ENCODE measurements at regions not wholly inside any gene's neighbourhood (a gene's known extent, or its start where the extent isn't known, plus 50 kb on each side); places are given as distances from the start of the nearest gene placed in this dataset.

- Histone ChIP-seq H4K20me1 (no peaks in the 10 kb centered on the region), H3K9ac (no peak overlapping the region), H3K4me2 (no peak overlapping the region), H3K4me3 (no peak overlapping the region), H3K36me3 (no peaks in the 10 kb centered on the region), H3K4me1 (no peaks in the 10 kb centered on the region), H3K9me3 (replicated peaks in 1 of 11) (no peaks in the 10 kb centered on the region), H3K27ac (no peak overlapping the region), H3K27me3 (no peaks in the 10 kb centered on the region)
- TF ChIP-seq Cebpa-rat (IDR thresholded peaks at IDR 0.05), result no peak
Measured at GRCh38 chr10:78390817-78391216, 357.2 kb downstream of the RPS24 start.

DNA sequence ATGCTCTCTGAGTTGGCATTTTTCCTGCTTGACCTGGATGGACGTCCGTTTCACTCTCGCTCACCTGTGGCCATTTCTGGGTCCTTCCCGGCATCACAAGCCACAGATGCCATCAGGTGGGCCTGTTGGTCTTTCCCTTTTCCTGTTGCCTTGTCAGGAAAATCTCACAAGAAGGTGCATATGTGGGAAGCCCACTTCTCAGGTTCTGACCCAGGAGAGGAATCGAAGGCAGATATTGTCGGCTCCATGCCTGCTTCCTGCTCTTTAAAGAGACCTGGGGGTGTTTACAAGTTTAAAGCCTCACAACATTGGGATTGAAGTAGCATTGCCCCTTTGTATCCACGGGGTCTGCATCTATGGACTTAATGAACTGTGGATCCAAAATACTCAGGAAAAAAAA is 357.9 kb downstream of the RPS24 start:
- H3K4me1 ChIP-seq, result no peaks in the 10 kb centered on the region
- H3K36me3 ChIP-seq, result no peaks in the 10 kb centered on the region
- no peak overlapping the region for H3K4me3 ChIP-seq
- no peak overlapping the region for H3K27ac ChIP-seq
- H3K9ac ChIP-seq, result no peak overlapping the region
- no peaks in the 10 kb centered on the region for H4K20me1 ChIP-seq
- H3K9me3 ChIP-seq (replicated peaks in 1 of 11), result no peaks in the 10 kb centered on the region
- no peak for TF ChIP-seq Cebpa-rat (IDR thresholded peaks at IDR 0.05)
- H3K4me2 ChIP-seq, result no peak overlapping the region
- no peaks in the 10 kb centered on the region for H3K27me3 ChIP-seq

DNA sequence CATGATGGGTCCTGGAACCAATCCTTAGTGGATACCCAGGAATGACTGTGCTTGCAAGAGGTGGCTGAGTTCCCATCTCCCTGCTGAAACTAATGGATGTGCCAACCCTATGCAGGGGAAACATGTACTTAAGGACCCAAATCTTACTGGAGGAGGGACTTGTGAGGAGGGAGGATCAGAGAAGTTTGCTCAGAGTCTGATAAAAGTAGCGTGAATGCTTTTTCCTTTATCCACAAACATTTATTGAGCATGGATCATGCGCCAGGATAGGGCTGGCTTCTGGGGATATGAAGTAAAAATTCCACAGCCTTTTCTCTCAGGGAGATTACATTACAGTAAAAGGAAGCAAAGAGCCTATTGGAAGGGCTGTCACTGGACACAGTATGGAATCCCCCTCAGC is 358.5 kb downstream of the RPS24 start:
- no peaks in the 10 kb centered on the region for H3K36me3 ChIP-seq
- H3K27ac ChIP-seq, result no peak overlapping the region
- H3K4me2 ChIP-seq, result no peak overlapping the region
- no peaks in the 10 kb centered on the region for H3K27me3 ChIP-seq
- no peaks in the 10 kb centered on the region for H3K9me3 ChIP-seq (replicated peaks in 1 of 11)
- H4K20me1 ChIP-seq, result no peaks in the 10 kb centered on the region
- H3K4me1 ChIP-seq, result no peaks in the 10 kb centered on the region
- no peak overlapping the region for H3K9ac ChIP-seq
- H3K4me3 ChIP-seq, result no peak overlapping the region
- no peak for TF ChIP-seq Cebpa-rat (IDR thresholded peaks at IDR 0.05)

DNA sequence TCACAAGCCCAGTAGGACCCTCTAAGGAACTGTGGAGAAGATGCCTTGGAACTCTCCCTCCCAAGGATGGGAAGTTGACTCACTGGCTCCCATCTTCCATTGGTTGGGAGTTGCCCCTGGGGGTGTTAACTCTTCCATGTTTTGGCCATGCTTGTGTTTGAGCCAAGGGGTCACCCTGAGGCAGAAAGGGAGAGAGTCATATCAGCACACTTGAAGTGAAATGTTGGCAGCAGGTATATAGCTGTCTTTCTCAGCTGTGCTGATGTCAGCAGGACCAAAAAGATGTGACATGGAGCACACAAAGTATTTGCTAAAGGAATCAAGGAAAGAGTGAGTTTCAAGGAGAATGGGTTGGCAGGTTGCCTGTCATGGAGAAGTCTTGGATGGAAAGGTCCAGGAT is 359.4 kb downstream of the RPS24 start:
- no peaks in the 10 kb centered on the region for H3K27me3 ChIP-seq
- H3K27ac ChIP-seq, result no peak overlapping the region
- H3K9ac ChIP-seq, result no peak overlapping the region
- H3K36me3 ChIP-seq, result no peaks in the 10 kb centered on the region
- H3K4me2 ChIP-seq, result no peak overlapping the region
- no peak overlapping the region for H3K4me3 ChIP-seq
- no peaks in the 10 kb centered on the region for H4K20me1 ChIP-seq
- no peaks in the 10 kb centered on the region for H3K9me3 ChIP-seq (replicated peaks in 1 of 11)
- H3K4me1 ChIP-seq, result no peaks in the 10 kb centered on the region
- no peak for TF ChIP-seq Cebpa-rat (IDR thresholded peaks at IDR 0.05)

- Histone ChIP-seq H3K9ac (no peak overlapping the region), H3K4me3 (no peak overlapping the region), H3K4me2 (no peak overlapping the region), H3K27me3 (no peaks in the 10 kb centered on the region), H3K36me3 (no peaks in the 10 kb centered on the region), H3K9me3 (replicated peaks in 1 of 11) (no peaks in the 10 kb centered on the region), H3K4me1 (no peaks in the 10 kb centered on the region), H3K27ac (no peak overlapping the region), H4K20me1 (no peaks in the 10 kb centered on the region)
- no peak for TF ChIP-seq Cebpa-rat (IDR thresholded peaks at IDR 0.05)
Measured at GRCh38 chr10:78394047-78394446, 360.4 kb downstream of the RPS24 start.

GRCh38 chr10:78395162-78395561 is 361.5 kb downstream of the RPS24 start:
- Histone ChIP-seq H3K36me3 (no peaks in the 10 kb centered on the region), H3K4me1 (no peaks in the 10 kb centered on the region), H3K4me2 (no peak overlapping the region), H3K4me3 (no peak overlapping the region), H3K9ac (no peak overlapping the region), H3K27me3 (no peaks in the 10 kb centered on the region), H3K9me3 (replicated peaks in 1 of 11) (no peaks in the 10 kb centered on the region), H3K27ac (no peak overlapping the region), H4K20me1 (no peaks in the 10 kb centered on the region)
- no peak for TF ChIP-seq Cebpa-rat (IDR thresholded peaks at IDR 0.05)

GRCh38 chr10:78396754-78397153 is 363.1 kb downstream of the RPS24 start:
- Histone ChIP-seq H3K27ac (no peak overlapping the region), H3K4me1 (no peaks in the 10 kb centered on the region), H3K27me3 (no peaks in the 10 kb centered on the region), H3K9me3 (replicated peaks in 1 of 11) (no peaks in the 10 kb centered on the region), H3K9ac (no peak overlapping the region), H3K36me3 (no peaks in the 10 kb centered on the region), H3K4me2 (no peak overlapping the region), H3K4me3 (no peak overlapping the region), H4K20me1 (no peaks in the 10 kb centered on the region)
- TF ChIP-seq Cebpa-rat (IDR thresholded peaks at IDR 0.05), result no peak

DNA sequence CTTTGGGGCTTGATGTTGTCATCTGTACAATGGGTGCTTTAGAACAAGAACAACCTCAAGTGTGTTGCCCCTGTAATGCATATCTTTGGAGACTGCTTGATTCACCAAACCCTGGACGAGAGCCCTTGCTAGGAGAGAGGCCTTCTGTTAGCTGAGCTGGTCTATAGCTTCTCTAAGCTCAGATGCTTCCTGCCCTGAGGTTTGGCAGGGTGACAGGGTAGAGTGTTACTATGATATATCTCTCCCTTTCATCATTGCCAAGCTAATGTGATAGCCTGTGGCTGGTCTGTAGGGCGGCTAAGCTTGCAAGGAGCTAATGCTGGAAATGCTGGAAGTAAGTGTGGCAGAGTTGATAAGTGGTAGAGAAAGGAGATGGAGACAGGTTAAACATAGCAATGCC is 364.1 kb downstream of the RPS24 start:
- Histone ChIP-seq H3K4me3 (no peak overlapping the region), H3K9ac (no peak overlapping the region), H3K4me2 (no peak overlapping the region), H3K36me3 (no peaks in the 10 kb centered on the region), H3K27ac (no peak overlapping the region), H3K4me1 (no peaks in the 10 kb centered on the region), H3K27me3 (no peaks in the 10 kb centered on the region), H4K20me1 (no peaks in the 10 kb centered on the region), H3K9me3 (replicated peaks in 1 of 11) (no peaks in the 10 kb centered on the region)
- no peak for TF ChIP-seq Cebpa-rat (IDR thresholded peaks at IDR 0.05)

GRCh38 chr10:78398382-78398781 is 364.7 kb downstream of the RPS24 start:
- Histone ChIP-seq H3K4me3 (no peak overlapping the region), H3K27ac (no peak overlapping the region), H3K4me1 (no peaks in the 10 kb centered on the region), H3K36me3 (no peaks in the 10 kb centered on the region), H4K20me1 (no peaks in the 10 kb centered on the region), H3K27me3 (no peaks in the 10 kb centered on the region), H3K4me2 (no peak overlapping the region), H3K9ac (no peak overlapping the region), H3K9me3 (replicated peaks in 1 of 11) (no peaks in the 10 kb centered on the region)
- TF ChIP-seq Cebpa-rat (IDR thresholded peaks at IDR 0.05), result no peak

- no peak overlapping the region for H3K4me2 ChIP-seq
Measured at GRCh38 chr10:78401624-78402367, 368.1 kb downstream of the RPS24 start.

More at GRCh38 chr10:78401624-78402367, 368.1 kb downstream of the RPS24 start:
- H3K27ac ChIP-seq, result no peak overlapping the region
- no peak overlapping the region for H3K4me3 ChIP-seq
- H3K9ac ChIP-seq, result no peak overlapping the region
- H3K36me3 ChIP-seq, result no peaks in the 10 kb centered on the region
- no peaks in the 10 kb centered on the region for H3K27me3 ChIP-seq
- no peaks in the 10 kb centered on the region for H3K9me3 ChIP-seq (replicated peaks in 1 of 11)
- H4K20me1 ChIP-seq, result no peaks in the 10 kb centered on the region
- TF ChIP-seq Cebpa-rat (IDR thresholded peaks at IDR 0.05), result no peak
- H3K4me1 ChIP-seq, result no peaks in the 10 kb centered on the region

Data from BLaER1 treated with 17β-estradiol and CSF1 and Interleukin-3, amounts not matched to agents 10 nM and 100 nM (cell line).